Epithelial cell of prostate (primary cell): ENCODE measurements at regions not wholly inside any gene's neighbourhood (a gene's known extent, or its start where the extent isn't known, plus 50 kb on each side); places are given as distances from the start of the nearest gene placed in this dataset.
A peak's percentile ranks its signal among the peaks of the same experiment; 100 is the strongest.

Experiments
- DNase-seq: peaks from one replicate; pipeline ENCODE4 v3.0.0-alpha.2; 2011; ENCODE audit warnings: low read depth, low spot score
- H3K27ac ChIP-seq: fragments of 450-650 bp; 2 replicates; pipeline ENCODE4 v1.5.1; 2017; ENCODE audit warnings: mild to moderate bottlenecking

DNA sequence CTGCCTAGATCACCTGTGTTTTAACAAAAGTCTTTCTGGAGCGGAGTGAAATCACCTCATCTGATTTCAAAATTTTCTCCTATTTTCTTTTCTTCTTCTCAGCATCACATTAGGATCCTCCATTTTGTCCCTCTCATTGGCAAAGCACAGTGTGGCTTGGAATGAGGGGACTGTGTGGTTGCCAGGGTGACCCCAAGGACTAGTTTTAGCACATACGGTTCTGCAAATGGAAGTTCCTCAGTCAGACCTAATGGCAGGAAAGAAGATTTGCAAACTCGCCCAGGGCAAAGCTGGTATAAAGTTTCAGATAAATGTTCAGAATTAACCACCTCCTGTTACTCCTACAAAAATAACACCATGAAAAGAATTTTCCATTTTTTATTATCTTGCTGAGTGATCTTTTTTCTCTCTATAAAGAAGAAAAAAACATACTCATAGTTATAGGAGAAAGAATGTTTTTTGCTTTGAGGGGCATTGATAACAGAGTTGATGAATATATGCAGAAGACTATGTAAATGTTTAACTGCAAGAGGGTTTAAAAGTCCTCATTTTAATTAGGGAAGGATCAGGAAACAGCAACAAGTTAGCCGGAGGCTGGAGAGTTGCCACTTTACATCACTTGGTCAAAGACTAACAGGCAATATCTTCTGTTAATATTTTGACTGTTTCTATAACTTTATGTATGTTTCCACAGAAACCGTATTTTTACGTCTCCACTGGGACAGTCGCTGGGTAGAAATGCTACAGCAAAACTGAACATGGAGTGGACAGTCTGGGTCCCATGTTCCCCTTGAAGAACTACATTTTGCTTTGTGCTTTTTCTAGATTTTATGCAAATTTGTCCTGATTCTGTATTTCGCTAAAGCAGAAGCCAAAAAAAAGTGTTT lies 257.8 kb downstream of the NR2F1-AS1 start:
- no peak for DNase-seq
- H3K27ac ChIP-seq, result no peak overlapping the region

- no peak for DNase-seq
- H3K27ac ChIP-seq, result no peak overlapping the region
These were observed 260.0 kb downstream of the NR2F1-AS1 start for GRCh38 chr5:93320920-93321445.

- no peak for DNase-seq
- no peak overlapping the region for H3K27ac ChIP-seq
These were observed 267.3 kb downstream of the NR2F1-AS1 start for GRCh38 chr5:93313672-93314071.

DNA sequence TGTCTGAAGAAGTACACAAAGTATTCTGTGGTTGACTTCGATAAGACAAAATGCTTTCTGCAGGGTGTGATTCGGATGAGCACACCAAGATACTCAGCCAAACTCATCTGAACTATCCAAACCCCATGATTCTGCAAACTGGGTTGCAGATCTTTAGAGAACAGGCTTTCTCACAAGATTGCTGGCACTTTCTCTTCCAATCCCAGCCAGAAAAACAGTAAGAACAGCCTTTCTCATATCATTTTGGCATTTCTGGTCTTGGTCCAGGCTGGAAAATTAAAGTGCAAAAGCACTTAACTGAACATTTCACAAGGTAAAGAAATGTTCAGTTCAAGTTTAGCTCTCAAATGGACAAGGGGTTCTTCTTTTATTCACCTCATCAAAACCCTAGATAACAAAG lies 269.1 kb downstream of the NR2F1-AS1 start:
- no peak for DNase-seq

GRCh38 chr5:93307557-93307956 lies 273.5 kb downstream of the NR2F1-AS1 start:
- no peak overlapping the region for H3K27ac ChIP-seq
- peak; percentile 31 for DNase-seq

More for the DNA sequence above, 269.1 kb downstream of the NR2F1-AS1 start:
- H3K27ac ChIP-seq, result no peak overlapping the region

GRCh38 chr5:93305984-93306383 lies 275.0 kb downstream of the NR2F1-AS1 start:
- DNase-seq, result no peak
- H3K27ac ChIP-seq, result no peak overlapping the region

GRCh38 chr5:93304456-93305250 lies 276.4 kb downstream of the NR2F1-AS1 start:
- DNase-seq, result no peak

GRCh38 chr5:93303291-93303691 lies 277.7 kb downstream of the NR2F1-AS1 start:
- DNase-seq, result no peak

More at GRCh38 chr5:93304456-93305250, 276.4 kb downstream of the NR2F1-AS1 start:
- no peak overlapping the region for H3K27ac ChIP-seq

DNA sequence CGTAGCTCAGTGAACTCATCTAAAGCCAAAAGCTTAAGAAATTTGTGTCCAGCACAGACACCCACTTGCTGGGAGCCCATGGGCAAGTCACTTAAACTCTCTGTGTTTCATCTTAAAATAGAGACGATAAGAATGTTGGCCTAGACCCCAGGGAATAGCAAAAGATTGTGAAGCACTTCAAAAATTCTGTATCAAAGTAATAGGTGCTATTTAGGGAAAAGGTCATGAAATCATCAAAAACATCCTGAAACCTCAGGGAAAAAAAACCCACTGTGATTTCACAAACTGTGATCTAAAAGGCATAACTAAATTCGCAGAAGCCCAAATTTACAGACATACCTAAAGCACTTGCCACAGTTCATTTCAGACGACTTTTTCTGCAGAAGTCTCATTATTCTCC lies 278.3 kb downstream of the NR2F1-AS1 start:
- H3K27ac ChIP-seq, result no peak overlapping the region
- DNase-seq, result no peak

More at GRCh38 chr5:93303291-93303691, 277.7 kb downstream of the NR2F1-AS1 start:
- H3K27ac ChIP-seq, result no peak overlapping the region

- DNase-seq, result no peak
- no peak overlapping the region for H3K27ac ChIP-seq
These were observed 280.1 kb downstream of the NR2F1-AS1 start for GRCh38 chr5:93300945-93301344.

DNA sequence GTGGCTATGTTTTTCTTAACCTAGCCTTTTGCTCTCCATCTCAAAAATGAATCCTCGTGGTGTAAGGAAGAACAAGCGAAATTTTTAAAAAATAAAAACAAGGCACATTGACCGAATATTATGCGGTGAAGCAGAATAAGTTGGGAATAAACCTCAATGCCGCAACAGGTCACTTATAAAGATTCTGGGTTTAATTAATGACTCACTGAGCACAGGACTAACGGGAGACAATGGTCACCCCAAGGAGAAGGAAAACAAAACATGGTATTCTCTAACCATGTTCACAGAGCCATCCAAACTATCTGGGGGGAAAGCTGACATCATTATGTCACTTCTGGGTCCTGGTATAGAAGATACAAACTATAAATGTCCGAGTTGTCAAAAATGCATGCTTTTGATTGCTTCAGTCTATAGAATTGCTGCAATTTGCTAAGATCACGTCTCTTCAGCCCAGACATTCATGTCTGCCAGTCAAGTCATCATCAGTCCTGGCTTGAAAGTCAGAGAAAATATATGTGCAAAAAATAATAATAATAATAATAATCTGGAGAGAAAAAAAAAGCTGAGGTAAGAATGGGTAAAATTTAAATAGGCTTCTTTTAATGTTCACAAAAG lies 280.6 kb downstream of the NR2F1-AS1 start:
- H3K27ac ChIP-seq, result no peak overlapping the region
- DNase-seq, result no peak

DNA sequence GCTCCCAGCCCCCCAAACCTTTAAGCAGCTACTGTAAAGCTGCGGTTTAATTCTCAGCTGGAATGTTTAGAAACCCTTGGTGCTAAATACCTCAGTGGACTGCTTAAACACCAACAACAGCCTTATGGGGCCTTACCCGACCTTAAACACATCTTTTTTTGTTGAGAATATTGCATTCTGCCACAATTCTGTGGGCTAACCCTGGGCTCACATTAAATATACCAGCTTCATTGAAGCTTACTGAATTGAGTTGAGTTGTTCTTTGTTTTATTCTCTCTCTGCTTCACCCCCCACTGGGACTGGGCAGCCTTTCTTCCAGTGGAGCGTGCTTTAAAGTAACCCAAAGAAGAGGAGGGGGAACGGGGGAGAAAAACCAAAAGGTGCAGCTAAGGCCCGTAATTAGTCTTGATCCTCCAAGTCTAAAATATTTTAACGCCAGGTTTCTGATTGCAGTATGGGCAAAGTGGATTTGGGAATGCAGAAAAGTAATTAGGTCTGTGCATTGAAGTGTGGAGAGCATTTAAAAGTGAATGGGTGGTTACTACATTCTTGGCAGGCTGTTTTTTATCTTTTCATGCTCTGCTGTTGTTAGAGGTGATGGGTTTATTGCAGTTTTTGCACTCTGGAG lies 281.2 kb downstream of the NR2F1-AS1 start:
- no peak for DNase-seq
- no peak overlapping the region for H3K27ac ChIP-seq

DNA sequence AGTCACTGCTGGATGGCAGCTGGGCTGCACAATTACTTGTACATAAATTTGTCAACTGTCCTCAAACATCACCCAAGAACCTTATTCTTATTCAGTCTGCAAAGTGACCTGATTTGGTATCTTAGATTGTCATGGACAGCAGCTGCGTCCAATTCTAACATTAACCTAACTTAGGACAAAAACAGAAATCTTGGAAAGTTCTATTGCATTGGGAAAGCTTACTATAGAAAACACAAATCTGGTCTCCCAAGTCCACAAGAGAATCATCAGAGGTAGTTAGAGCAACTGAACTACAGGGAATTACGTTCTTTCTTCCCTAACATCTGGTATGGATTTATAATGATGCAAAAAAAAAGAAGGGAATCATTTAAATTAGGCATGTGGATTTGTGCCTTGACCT lies 283.9 kb downstream of the NR2F1-AS1 start:
- DNase-seq, result no peak
- H3K27ac ChIP-seq, result no peak overlapping the region

DNA sequence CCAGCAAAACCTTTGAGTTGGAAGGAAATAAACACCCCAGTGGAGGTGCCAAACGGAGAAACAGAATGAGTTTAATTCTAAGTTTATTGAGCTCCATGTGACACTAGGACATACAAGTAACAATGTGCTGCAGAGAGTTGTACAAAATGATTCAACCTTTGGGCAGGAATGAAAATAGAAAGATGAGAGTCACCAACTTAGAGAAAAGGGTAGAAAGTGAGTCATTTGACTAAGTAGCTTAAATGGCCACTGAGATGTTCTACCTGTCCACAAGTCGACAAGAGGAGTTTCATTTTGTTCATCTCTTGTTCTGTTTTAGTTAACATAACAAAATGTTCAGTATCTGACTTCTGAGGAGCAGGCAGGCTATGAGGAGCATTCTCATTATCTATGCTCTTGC lies 284.7 kb downstream of the NR2F1-AS1 start:
- DNase-seq, result no peak
- H3K27ac ChIP-seq, result no peak overlapping the region

DNA sequence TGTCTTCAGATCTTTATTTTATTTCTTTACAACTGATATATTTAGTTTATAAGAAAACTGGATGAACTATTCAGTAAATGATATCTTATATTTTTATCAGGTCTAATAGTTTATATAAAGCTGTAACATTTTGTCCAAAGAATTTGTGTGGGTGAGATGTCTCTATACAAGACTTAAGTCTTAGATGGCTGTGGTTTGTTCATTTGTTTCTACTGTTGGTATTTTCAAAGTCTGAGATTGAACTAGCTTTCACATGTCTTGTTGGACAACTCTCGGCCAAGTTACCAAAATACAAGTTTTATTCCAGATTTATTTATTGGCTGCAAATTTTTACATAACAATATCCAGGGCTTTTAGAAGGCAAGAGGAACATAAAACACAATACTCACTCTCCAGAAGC lies 286.0 kb downstream of the NR2F1-AS1 start:
- no peak for DNase-seq
- no peak overlapping the region for H3K27ac ChIP-seq

DNA sequence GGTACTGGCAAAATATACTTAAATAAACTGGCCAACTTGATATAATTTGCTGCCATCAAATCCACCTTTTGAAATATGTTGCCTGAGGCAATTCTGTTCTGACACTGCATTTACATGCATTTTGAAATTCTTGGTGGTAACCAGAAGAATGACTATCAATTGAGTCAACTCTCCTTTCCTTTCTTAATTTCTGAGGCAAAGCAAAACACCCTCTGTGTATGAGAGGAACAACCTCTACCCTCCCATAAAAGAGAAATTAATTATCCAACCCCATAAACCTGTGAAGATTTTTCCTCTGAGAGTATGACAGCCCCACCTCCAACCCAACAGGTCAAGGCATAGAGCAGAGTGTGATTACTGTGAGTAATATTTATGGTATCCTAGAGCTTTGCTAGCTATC lies 286.8 kb downstream of the NR2F1-AS1 start:
- peak overlapping the region; percentile 35 for H3K27ac ChIP-seq
- DNase-seq, result peak; percentile 68

- H3K27ac ChIP-seq, result no peak overlapping the region
- DNase-seq, result no peak
These were observed 291.1 kb downstream of the NR2F1-AS1 start for GRCh38 chr5:93289942-93290341.

DNA sequence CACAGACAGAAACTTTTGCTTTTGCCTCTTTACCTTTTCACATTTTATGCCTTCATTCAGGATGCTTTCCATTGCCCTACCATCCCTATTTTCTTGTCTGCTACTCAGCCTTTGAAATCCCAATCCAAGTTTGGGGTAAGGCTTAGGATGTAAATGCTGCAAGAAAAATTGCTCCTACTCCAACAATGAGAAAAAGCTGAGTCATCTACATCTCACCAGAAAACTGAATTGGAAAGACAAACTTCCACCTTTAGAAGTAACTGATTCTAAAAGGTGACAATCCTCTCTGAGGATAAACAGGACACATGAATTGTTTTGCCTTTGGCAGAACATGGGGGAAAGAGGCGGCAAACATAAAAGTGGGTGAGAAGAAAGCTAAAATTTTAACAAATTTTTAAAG lies 295.6 kb downstream of the NR2F1-AS1 start:
- no peak for DNase-seq
- H3K27ac ChIP-seq, result no peak overlapping the region

- no peak for DNase-seq
- H3K27ac ChIP-seq, result no peak overlapping the region
These were observed 298.8 kb downstream of the NR2F1-AS1 start for GRCh38 chr5:93281980-93282772.
